ENCODE measurements at regions not wholly inside any gene's neighbourhood (a gene's known extent, or its start where the extent isn't known, plus 50 kb on each side); places are given as distances from the start of the nearest gene placed in this dataset.
A peak's percentile ranks its signal among the peaks of the same experiment; 100 is the strongest.

- no peaks in the 10 kb centered on the region for H3K79me1 ChIP-seq (ENCODE audit: low read depth in 1 of 2, low read length in 2 of 2)
- no peaks in the 10 kb centered on the region for H3K27me3 ChIP-seq (ENCODE audit: control insufficient read depth, insufficient read depth, low read length)
- H4K91ac ChIP-seq (ENCODE audit: insufficient read depth, low read depth, low read length), result no peak overlapping the region
- no peak overlapping the region for H3K23ac ChIP-seq (ENCODE audit: low read depth, low read length)
- no peak overlapping the region for H3K9ac ChIP-seq (ENCODE audit: low read depth, low read length)
- WGBS, 2 experiments (ENCODE audit: extremely low coverage in 2 of 2, insufficient read length in 1 of 2), result no CpG with 5 or more reads among the region's 3 CpGs
- no peak overlapping the region for H3K4me3 ChIP-seq (ENCODE audit: insufficient read depth, low read depth, low read length)
- H3K56ac ChIP-seq (ENCODE audit: extremely low read depth, insufficient read depth, low read length), result no peak overlapping the region
- no peak overlapping the region for H3K14ac ChIP-seq (replicated peaks; ENCODE audit: low read depth, low read length)
- no peak overlapping the region for H2BK20ac ChIP-seq (ENCODE audit: low read depth, low read length)
- no peaks in the 10 kb centered on the region for H3K4me1 ChIP-seq (ENCODE audit: control insufficient read depth, insufficient read depth, low read length)
- H4K5ac ChIP-seq (ENCODE audit: low read depth, low read length), result no peak overlapping the region
- no peak overlapping the region for H3K4ac ChIP-seq (ENCODE audit: low read depth, low read length)
- H2BK5ac ChIP-seq (ENCODE audit: low read depth, low read length, poor library complexity, severe bottlenecking), result no peak overlapping the region
- no peak overlapping the region for H2AFZ ChIP-seq (replicated peaks; ENCODE audit: low read length, poor library complexity)
- no peaks in the 10 kb centered on the region for H3K9me1 ChIP-seq (ENCODE audit: insufficient read depth, low read length)
- no peak overlapping the region for H2AK5ac ChIP-seq (ENCODE audit: low read depth, low read length)
- BruUV-seq (replicated peaks), result no TSS peak
- peaks cover 4% of the 10 kb centered on the region; the same call in 1 of the 2 replicates for H3K9me3 ChIP-seq (ENCODE audit: control insufficient read depth, insufficient read depth, low read length)
- 0 out of 2 replicates have a peak overlapping the region, but pooled peaks have one; percentile 2 for H3K4me2 ChIP-seq (ENCODE audit: low read depth, low read length)
- in situ Hi-C loops (cut with MboI; ENCODE audit: low sequenced_read_pairs), result no loop called here
- no peak overlapping the region for H2AK9ac ChIP-seq (replicated peaks; ENCODE audit: low read depth, low read length, poor library complexity)
- no peak overlapping the region for H4K8ac ChIP-seq (ENCODE audit: low read depth in 2 of 2, low read length in 2 of 2)
- dilution Hi-C loops (cut with HindIII; ENCODE audit: low sequenced_read_pairs, unreplicated experiment), result no loop called here
- ATAC-seq (ENCODE audit: low read depth) (no peak; the same call in 1 of the 2 replicates), DNase-seq (peak; percentile 23)
- no peaks in the 10 kb centered on the region for H4K20me1 ChIP-seq (ENCODE audit: insufficient read depth, low read length)
- TF ChIP-seq MAFK (IDR thresholded peaks at IDR 0.05; ENCODE audit: low read depth, low read length), result no peak
- TF ChIP-seq MAZ (IDR thresholded peaks at IDR 0.05; ENCODE audit: borderline replicate concordance, low read depth, low read length), result no peak
- no peak for TF ChIP-seq FOS (IDR thresholded peaks at IDR 0.05; ENCODE audit: low read depth, low read length)
- TF ChIP-seq RCOR1 (IDR thresholded peaks at IDR 0.05; ENCODE audit: insufficient replicate concordance, low read length), result no peak
- TF ChIP-seq RFX5 (IDR thresholded peaks at IDR 0.05; ENCODE audit: low read depth, low read length), result no peak
- TF ChIP-seq CHD1 (IDR thresholded peaks at IDR 0.05; ENCODE audit: low read depth, low read length), result no peak
- TF ChIP-seq, protein P1, sequence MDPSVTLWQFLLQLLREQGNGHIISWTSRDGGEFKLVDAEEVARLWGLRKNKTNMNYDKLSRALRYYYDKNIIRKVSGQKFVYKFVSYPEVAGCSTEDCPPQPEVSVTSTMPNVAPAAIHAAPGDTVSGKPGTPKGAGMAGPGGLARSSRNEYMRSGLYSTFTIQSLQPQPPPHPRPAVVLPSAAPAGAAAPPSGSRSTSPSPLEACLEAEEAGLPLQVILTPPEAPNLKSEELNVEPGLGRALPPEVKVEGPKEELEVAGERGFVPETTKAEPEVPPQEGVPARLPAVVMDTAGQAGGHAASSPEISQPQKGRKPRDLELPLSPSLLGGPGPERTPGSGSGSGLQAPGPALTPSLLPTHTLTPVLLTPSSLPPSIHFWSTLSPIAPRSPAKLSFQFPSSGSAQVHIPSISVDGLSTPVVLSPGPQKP (IDR thresholded peaks at IDR 0.05; ENCODE audit: borderline replicate concordance, low read depth, low read length), result no peak
- H3K36me3 ChIP-seq (ENCODE audit: control insufficient read depth, insufficient read depth, low read length), result no peaks in the 10 kb centered on the region
- intact Hi-C loops (cut with micrococcal nuclease), result no loop called here
- CTCF ChIA-PET, result no interaction called here
- H3K27ac ChIP-seq (ENCODE audit: insufficient read depth, low read length), result no peak overlapping the region
- no peak overlapping the region for H3K18ac ChIP-seq (ENCODE audit: low read depth, low read length)
- H2BK15ac ChIP-seq (ENCODE audit: low read depth, low read length), result no peak overlapping the region
- POLR2A ChIA-PET (ENCODE audit: unreplicated experiment), result no interaction called here
- no peak overlapping the region for H2BK120ac ChIP-seq (ENCODE audit: low read depth, low read length)
Measured at GRCh38 chr4:138573246-138573645, 331.1 kb upstream of the SLC7A11 start.
